Skeletal muscle tissue (tissue), 4 donors: ENCODE measurements at regions not wholly inside any gene's neighbourhood (a gene's known extent, or its start where the extent isn't known, plus 50 kb on each side); places are given as distances from the start of the nearest gene placed in this dataset. TPM values are rescaled to one million over a fixed set of nuclear protein-coding genes. Genes with fewer than 3 reads are reported as not detected.

Experiments used
- H3K27ac ChIP-seq: one replicate; pipeline ENCODE4 v1.7.0; 2013; ENCODE audit warnings: mild to moderate bottlenecking, low read depth, low read length, inconsistent platforms
- H3K27me3 ChIP-seq, 3 donors: one replicate each; pipeline ENCODE4 v1.7.0; 2013; ENCODE audit warnings: low read length in 3 of 3; ENCODE audit not compliant: control insufficient read depth in 3 of 3, insufficient read depth in 3 of 3
- H3K36me3 ChIP-seq, 3 donors: one replicate each; pipeline ENCODE4 v1.7.0; 2013; ENCODE audit warnings: low read length in 3 of 3; ENCODE audit not compliant: control insufficient read depth in 3 of 3, insufficient read depth in 3 of 3
- H3K4me1 ChIP-seq, 3 donors: one replicate each; pipeline ENCODE4 v1.7.0; 2013; ENCODE audit warnings: low read length in 3 of 3, mild to moderate bottlenecking in 3 of 3; ENCODE audit not compliant: control insufficient read depth in 3 of 3, insufficient read depth in 3 of 3
- H3K4me3 ChIP-seq, 3 donors: one replicate each; pipeline ENCODE4 v1.7.0; 2013; ENCODE audit warnings: low read length in 3 of 3
- H3K9ac ChIP-seq, 3 donors: one replicate each; pipeline ENCODE4 v1.7.0; 2013; ENCODE audit warnings: low read length in 3 of 3, mild to moderate bottlenecking in 3 of 3, moderate library complexity in 2 of 3, low read depth in 1 of 3
- H3K9me3 ChIP-seq, 3 donors: one replicate each; pipeline ENCODE4 v1.7.0; 2013; ENCODE audit warnings: low read length in 3 of 3; ENCODE audit not compliant: control insufficient read depth in 3 of 3
- small RNA-seq: library from RNA; depleted of rRNA; stranded (forward); fragments of <200 nt; gene quantifications from one replicate; pipeline ENCODE3, GENCODE V24; 2014
- donor health status: Osteomylitis.

DNA sequence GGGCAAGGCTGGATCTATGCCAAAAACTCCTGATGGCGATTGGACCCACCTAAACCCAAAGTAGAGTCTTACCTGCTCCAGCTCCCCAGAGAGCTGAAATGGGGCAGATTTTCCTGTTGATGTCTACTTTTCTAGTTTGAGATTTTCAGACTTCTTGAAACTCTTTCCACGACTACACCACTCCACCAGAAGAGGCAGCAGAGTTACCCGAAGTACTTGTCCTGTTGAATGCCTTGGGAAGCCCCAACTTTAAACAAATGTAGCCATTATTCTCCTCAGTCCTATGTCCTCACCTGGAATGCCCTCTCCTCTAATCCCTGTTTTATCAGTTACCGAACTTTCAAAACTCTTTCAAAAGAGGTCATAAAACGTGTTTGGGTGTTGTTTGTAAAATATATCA, 843.8 kb downstream of the VGLL3 start:
- no peak overlapping the region for H3K4me3 ChIP-seq
- H3K4me1 ChIP-seq, result no peaks in the 10 kb centered on the region
- H3K9ac ChIP-seq, result no peak overlapping the region
- no peak overlapping the region for H3K27ac ChIP-seq
- no peaks in the 10 kb centered on the region for H3K9me3 ChIP-seq
- no peaks in the 10 kb centered on the region for H3K27me3 ChIP-seq
- H3K36me3 ChIP-seq, result no peaks in the 10 kb centered on the region

DNA sequence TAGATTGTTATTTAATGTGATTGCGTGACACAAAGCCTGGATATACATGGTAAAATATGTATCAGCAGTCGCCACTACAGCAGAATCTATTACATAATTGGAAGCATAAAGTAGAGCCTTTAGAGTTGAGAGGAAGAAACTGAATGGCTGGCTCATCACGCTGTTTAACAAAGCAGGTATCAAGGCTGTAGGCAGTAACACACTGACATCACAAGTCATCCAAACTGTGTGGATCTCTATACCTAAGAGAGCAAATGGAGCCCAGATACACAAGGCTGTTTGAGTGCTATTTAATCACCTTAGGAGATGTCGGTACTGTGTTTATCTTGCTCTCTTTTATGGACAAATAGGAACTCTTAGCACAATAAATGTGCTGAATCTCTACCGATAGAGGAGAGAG, 864.4 kb downstream of the VGLL3 start:
- H3K27ac ChIP-seq, result no peak overlapping the region
- no peaks in the 10 kb centered on the region for H3K27me3 ChIP-seq
- H3K4me3 ChIP-seq, result no peak overlapping the region
- no peaks in the 10 kb centered on the region for H3K4me1 ChIP-seq
- no peak overlapping the region for H3K9ac ChIP-seq
- H3K36me3 ChIP-seq, result no peaks in the 10 kb centered on the region
- no peaks in the 10 kb centered on the region for H3K9me3 ChIP-seq

Small RNA genes lying in the stretch of these regions (small RNA-seq; reads per million reads assigned to genes)
- gene AC108706.1 (not detected), gene RNU6-1129P (not detected)
